ENCODE measurements at regions not wholly inside any gene's neighbourhood (a gene's known extent, or its start where the extent isn't known, plus 50 kb on each side); places are given as distances from the start of the nearest gene placed in this dataset.

DNA sequence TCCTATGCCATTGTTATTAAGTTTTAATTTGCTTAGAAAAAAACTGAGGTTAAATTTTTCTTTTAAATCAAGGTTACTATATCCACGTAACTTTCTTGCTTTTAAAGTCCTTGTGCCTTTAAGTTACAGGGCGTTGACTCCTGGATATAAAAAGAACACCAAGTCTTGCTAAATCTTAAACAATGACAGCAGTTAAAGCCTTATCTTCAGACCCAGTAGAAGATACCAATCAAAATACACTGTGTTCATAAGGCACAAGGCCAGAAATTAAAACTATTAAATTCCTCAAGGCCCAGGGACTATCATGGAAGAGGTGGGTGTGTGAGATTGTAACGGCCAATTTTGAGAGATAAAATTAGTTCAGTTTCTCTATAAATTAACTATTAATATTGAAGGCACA is 60.4 kb downstream of the PAGE2 start:
- H3K27me3 ChIP-seq: no peaks in the 10 kb centered on the region
- H3K36me3 ChIP-seq: no peaks in the 10 kb centered on the region
- TF ChIP-seq EP300 (IDR thresholded peaks at IDR 0.05): no peak
- TF ChIP-seq POLR2A (IDR thresholded peaks at IDR 0.05): no peak
- TF ChIP-seq, protein P1, sequence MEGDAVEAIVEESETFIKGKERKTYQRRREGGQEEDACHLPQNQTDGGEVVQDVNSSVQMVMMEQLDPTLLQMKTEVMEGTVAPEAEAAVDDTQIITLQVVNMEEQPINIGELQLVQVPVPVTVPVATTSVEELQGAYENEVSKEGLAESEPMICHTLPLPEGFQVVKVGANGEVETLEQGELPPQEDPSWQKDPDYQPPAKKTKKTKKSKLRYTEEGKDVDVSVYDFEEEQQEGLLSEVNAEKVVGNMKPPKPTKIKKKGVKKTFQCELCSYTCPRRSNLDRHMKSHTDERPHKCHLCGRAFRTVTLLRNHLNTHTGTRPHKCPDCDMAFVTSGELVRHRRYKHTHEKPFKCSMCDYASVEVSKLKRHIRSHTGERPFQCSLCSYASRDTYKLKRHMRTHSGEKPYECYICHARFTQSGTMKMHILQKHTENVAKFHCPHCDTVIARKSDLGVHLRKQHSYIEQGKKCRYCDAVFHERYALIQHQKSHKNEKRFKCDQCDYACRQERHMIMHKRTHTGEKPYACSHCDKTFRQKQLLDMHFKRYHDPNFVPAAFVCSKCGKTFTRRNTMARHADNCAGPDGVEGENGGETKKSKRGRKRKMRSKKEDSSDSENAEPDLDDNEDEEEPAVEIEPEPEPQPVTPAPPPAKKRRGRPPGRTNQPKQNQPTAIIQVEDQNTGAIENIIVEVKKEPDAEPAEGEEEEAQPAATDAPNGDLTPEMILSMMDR (IDR thresholded peaks at IDR 0.05): no peak
- H3K9me3 ChIP-seq: no peaks in the 10 kb centered on the region
- H3K27ac ChIP-seq: no peak overlapping the region
- no peak overlapping the region for H3K4me3 ChIP-seq
- H3K4me1 ChIP-seq (ENCODE audit: insufficient read depth): no peaks in the 10 kb centered on the region
- no peak for DNase-seq
- intact Hi-C loops (cut with DNase I): no loop called here
- WGBS, 3 donors: 49 to 57% (median 56%) methylated on average over 3 of the region's 3 CpGs

DNA sequence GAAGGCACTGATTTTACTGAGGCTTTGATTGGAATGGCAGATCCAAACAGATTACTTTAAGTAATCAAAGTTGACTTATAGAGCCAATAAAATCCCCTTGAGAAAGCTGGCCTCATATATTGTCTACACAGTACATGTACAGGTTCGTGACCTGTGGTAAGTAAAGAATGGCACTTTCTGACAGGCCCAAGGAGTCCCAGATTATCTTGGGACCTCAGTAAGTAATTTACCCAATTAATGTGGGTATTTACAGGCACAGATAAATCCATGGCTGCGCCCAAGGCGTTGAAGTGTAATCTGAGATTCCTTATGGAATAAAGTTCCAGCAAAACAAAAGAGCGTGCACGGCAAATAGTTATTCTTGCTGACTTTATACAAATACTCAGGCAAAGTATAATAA is 62.4 kb downstream of the PAGE2 start:
- TF ChIP-seq EP300 (IDR thresholded peaks at IDR 0.05) (no peak), POLR2A (IDR thresholded peaks at IDR 0.05) (no peak)
- TF ChIP-seq, protein P1 (IDR thresholded peaks at IDR 0.05): no peak
- no peaks in the 10 kb centered on the region for H3K4me1 ChIP-seq (ENCODE audit: insufficient read depth)
- H3K4me3 ChIP-seq: no peak overlapping the region
- H3K27ac ChIP-seq: no peak overlapping the region
- H3K9me3 ChIP-seq: no peaks in the 10 kb centered on the region
- 79 to 86% (median 82%) methylated on average over 5 of the region's 5 CpGs for WGBS, 3 donors
- intact Hi-C loops (cut with DNase I): loop anchor here in 2 of 4 donors (10.0 kb wide), 2 partner anchors 574 to 616 kb away; partner anchors contain the start of gene GNL3L (in 1 of the 2)
- no peaks in the 10 kb centered on the region for H3K27me3 ChIP-seq
- no peaks in the 10 kb centered on the region for H3K36me3 ChIP-seq
- DNase-seq: no peak

DNA sequence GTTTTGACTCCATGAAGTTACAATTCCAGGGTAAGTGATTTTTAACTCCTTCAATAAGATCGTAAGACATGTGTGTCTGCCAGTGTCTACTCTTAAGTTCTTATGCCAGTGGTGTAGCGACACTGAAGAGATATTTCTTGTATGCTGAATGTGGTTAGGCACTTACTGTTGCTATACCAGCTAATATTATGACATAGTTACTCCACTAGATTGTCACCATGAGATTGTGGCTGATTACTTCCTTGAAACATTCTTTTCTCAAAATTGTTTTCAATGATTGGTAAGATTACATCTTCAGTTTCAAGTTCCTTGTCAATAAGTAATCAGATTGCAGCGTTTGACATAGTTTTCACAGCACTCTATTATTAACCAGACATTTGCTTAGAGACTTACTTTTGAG is 60.6 kb upstream of the PAGE5 start:
- H3K4me1 ChIP-seq (ENCODE audit: insufficient read depth): no peaks in the 10 kb centered on the region
- no peak overlapping the region for H3K27ac ChIP-seq
- no peaks in the 10 kb centered on the region for H3K36me3 ChIP-seq
- H3K27me3 ChIP-seq: no peaks in the 10 kb centered on the region
- H3K9me3 ChIP-seq: no peaks in the 10 kb centered on the region
- no peak overlapping the region for H3K4me3 ChIP-seq
- no peak for TF ChIP-seq EP300 (IDR thresholded peaks at IDR 0.05)
- TF ChIP-seq POLR2A (IDR thresholded peaks at IDR 0.05): no peak
- TF ChIP-seq, protein P1 (IDR thresholded peaks at IDR 0.05): no peak
- no peak for DNase-seq
- 67 to 69% (median 69%) methylated on average over 3 of the region's 3 CpGs for WGBS, 3 donors
- intact Hi-C loops (cut with DNase I): loop anchor here in 2 of 4 donors (10.0 kb wide), 2 partner anchors 565 to 625 kb away; partner anchors contain the start of gene GNL3L (in 1 of the 2)

DNA sequence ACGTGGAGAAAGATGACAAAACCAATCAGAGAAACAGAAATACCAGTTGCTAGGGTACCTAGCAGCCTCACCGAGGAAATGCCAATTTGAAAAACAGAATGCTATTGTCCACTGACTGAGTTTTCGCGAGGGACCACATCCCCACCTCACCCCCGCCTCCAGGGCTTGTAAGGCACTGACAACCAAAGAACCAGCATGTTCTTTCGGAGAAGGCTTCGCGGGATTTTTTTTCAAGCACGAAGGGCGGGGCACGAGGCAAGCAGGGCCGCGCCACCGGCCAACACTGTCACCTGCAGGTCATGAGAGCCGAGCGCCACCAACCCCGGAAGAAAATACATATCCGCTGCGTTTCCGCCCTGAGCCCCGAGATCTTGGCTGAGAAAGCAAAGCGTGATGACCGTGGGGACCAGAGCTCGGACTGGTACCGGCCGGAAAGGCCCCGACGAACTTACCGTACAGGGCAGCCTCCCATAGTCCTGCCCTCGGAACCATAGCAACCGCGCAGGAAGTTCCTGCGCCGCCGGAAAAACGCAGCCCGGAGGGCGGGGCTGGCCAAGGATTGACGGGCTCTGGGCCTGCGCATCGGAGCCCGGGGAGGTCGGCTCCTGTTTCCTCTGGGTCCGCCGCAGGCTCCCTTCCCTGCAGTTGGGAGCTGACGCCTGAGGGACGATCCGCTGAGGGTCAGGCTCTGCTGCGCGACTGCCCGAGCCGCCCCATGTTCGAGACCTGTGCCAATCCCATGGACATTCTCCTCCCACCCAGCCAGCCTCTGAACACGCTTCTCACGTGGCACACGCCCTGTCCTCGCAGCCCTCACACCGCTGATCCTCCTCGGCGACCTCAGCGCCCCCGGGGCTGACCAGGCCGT is 59.2 kb upstream of the PAGE5 start:
- WGBS, 3 donors: 28 to 44% (median 29%) methylated on average over 63 of the region's 63 CpGs
- intact Hi-C loops (cut with DNase I): no loop called here

More for the DNA sequence above, 59.2 kb upstream of the PAGE5 start:
- peak; percentile 88 to 92 (median 90) for DNase-seq
- TF ChIP-seq, protein P1 (IDR thresholded peaks at IDR 0.05): no peak
- peak; percentile 78 for TF ChIP-seq POLR2A (IDR thresholded peaks at IDR 0.05)
- H3K27me3 ChIP-seq: no peaks in the 10 kb centered on the region
- H3K4me1 ChIP-seq (ENCODE audit: insufficient read depth): no peaks in the 10 kb centered on the region
- H3K27ac ChIP-seq: peak overlapping the region; percentile 33 to 90
- no peaks in the 10 kb centered on the region for H3K36me3 ChIP-seq
- H3K9me3 ChIP-seq: no peaks in the 10 kb centered on the region
- peak overlapping the region; percentile 50 for H3K4me3 ChIP-seq
